GM23338 (cell line): ENCODE measurements at regions not wholly inside any gene's neighbourhood (a gene's known extent, or its start where the extent isn't known, plus 50 kb on each side); places are given as distances from the start of the nearest gene placed in this dataset.

Experiments
- CREB1 ChIP-seq: fragments of 250-450 bp; sonication (Bioruptor Pico); IDR thresholded peaks from 2 replicates; pipeline ENCODE4 v1.5.0; 2020; ENCODE audit warnings: low read depth, mild to moderate bottlenecking, moderate library complexity
- EZH2 ChIP-seq: fragments of 200-600 bp; sonication (generic); IDR thresholded peaks from one replicate; pipeline ENCODE4 v1.8.0; 2017; ENCODE audit warnings: antibody characterized with exemption, mild to moderate bottlenecking, low read depth; ENCODE audit not compliant: unreplicated experiment
- EZH2phosphoT487 ChIP-seq: fragments of 200-600 bp; sonication (generic); IDR thresholded peaks from one replicate; pipeline ENCODE4 v1.8.1; 2018; ENCODE audit warnings: antibody characterized with exemption; ENCODE audit not compliant: unreplicated experiment
- NANOG ChIP-seq: IDR thresholded peaks from 2 replicates; pipeline ENCODE4 v1.6.1; 2016; ENCODE audit warnings: antibody characterized with exemption, borderline replicate concordance
- POLR2AphosphoS5 ChIP-seq: IDR thresholded peaks from 2 replicates; pipeline ENCODE4 v1.6.1; 2016; ENCODE audit warnings: antibody characterized with exemption, low read depth
- ZNF114 ChIP-seq: fragments of 250-450 bp; sonication (Bioruptor Pico); IDR thresholded peaks from 2 replicates; pipeline ENCODE4 v1.5.0; 2020; ENCODE audit warnings: mild to moderate bottlenecking, moderate library complexity
- ZNF331 ChIP-seq: fragments of 250-450 bp; sonication (Bioruptor Pico); IDR thresholded peaks from 2 replicates; pipeline ENCODE4 v1.5.0; 2020; ENCODE audit warnings: low read depth, mild to moderate bottlenecking, moderate library complexity
- TF ChIP-seq, protein P1 (sequence below), 2 experiments: fragments of 200-600 bp in 1 of 2; sonication (generic) in 1 of 2; conservative IDR thresholded peaks; 2 replicates each; pipeline versions ENCODE4 v1.5.1 to v1.6.1; 2016 to 2017; ENCODE audit warnings: antibody characterized with exemption in 2 of 2, low read depth in 2 of 2, mild to moderate bottlenecking in 2 of 2, moderate library complexity in 1 of 2
- TF ChIP-seq, protein P2 (sequence below): IDR thresholded peaks from one replicate; pipeline ENCODE4 v1.6.1; 2018; ENCODE audit warnings: antibody characterized with exemption; ENCODE audit not compliant: unreplicated experiment

DNA sequence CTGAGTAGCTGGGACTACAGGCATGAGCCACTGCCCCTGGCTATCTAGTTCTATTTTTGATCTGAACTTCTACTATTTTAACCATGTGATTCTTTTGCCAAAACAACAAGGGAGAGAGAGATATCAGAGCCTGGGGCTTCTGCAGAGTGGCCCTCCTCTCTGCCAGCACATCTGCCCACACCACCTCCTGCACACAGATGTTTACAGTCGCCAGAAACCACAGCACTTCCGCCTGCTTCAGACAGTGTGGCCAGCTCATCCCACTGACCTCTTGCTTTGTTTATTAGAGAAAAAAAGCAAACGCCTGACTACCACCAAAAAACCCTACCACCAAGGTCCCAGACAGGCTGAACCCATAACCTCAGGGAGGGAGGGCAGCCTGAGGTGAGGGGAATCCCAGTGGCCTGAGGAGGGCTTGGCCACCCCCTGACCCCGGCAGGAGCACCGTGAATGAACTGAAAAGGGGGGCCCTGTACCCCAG, 85.9 kb upstream of the ABHD2 start:
- TF ChIP-seq, protein P1, sequence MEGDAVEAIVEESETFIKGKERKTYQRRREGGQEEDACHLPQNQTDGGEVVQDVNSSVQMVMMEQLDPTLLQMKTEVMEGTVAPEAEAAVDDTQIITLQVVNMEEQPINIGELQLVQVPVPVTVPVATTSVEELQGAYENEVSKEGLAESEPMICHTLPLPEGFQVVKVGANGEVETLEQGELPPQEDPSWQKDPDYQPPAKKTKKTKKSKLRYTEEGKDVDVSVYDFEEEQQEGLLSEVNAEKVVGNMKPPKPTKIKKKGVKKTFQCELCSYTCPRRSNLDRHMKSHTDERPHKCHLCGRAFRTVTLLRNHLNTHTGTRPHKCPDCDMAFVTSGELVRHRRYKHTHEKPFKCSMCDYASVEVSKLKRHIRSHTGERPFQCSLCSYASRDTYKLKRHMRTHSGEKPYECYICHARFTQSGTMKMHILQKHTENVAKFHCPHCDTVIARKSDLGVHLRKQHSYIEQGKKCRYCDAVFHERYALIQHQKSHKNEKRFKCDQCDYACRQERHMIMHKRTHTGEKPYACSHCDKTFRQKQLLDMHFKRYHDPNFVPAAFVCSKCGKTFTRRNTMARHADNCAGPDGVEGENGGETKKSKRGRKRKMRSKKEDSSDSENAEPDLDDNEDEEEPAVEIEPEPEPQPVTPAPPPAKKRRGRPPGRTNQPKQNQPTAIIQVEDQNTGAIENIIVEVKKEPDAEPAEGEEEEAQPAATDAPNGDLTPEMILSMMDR (conservative IDR thresholded peaks at IDR 0.05; ENCODE audit: low read depth in 2 of 2), result no peak
- TF ChIP-seq EZH2 (no peak), ZNF331 (CRISPR knock-in tag) (no peak), ZNF114 (CRISPR knock-in tag) (no peak), POLR2AphosphoS5 (no peak), EZH2phosphoT487 (no peak), NANOG (no peak), CREB1 (CRISPR knock-in tag) (no peak)
- TF ChIP-seq, protein P2, sequence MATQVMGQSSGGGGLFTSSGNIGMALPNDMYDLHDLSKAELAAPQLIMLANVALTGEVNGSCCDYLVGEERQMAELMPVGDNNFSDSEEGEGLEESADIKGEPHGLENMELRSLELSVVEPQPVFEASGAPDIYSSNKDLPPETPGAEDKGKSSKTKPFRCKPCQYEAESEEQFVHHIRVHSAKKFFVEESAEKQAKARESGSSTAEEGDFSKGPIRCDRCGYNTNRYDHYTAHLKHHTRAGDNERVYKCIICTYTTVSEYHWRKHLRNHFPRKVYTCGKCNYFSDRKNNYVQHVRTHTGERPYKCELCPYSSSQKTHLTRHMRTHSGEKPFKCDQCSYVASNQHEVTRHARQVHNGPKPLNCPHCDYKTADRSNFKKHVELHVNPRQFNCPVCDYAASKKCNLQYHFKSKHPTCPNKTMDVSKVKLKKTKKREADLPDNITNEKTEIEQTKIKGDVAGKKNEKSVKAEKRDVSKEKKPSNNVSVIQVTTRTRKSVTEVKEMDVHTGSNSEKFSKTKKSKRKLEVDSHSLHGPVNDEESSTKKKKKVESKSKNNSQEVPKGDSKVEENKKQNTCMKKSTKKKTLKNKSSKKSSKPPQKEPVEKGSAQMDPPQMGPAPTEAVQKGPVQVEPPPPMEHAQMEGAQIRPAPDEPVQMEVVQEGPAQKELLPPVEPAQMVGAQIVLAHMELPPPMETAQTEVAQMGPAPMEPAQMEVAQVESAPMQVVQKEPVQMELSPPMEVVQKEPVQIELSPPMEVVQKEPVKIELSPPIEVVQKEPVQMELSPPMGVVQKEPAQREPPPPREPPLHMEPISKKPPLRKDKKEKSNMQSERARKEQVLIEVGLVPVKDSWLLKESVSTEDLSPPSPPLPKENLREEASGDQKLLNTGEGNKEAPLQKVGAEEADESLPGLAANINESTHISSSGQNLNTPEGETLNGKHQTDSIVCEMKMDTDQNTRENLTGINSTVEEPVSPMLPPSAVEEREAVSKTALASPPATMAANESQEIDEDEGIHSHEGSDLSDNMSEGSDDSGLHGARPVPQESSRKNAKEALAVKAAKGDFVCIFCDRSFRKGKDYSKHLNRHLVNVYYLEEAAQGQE, result no peak
